ENCODE measurements at regions not wholly inside any gene's neighbourhood (a gene's known extent, or its start where the extent isn't known, plus 50 kb on each side); places are given as distances from the start of the nearest gene placed in this dataset.

DNA sequence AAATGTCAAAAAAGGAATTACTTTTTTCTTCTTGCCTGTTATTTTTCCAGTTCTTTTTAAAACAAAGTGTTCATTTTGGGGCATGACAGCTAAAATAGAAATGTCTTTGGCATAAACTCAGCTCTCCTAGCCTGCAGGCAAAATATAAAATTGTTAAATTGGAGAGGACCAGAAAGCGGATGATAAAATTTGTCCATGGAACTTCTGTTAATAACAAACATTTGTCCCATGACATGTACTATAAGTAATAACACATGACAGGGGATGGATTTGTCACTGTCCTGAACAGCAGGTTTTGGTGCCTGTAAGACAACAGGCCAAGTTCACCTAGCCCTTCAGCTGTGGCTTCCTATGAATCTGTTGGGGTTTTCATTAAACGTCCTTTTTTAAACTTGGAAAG lies 184.0 kb upstream of the TTC29 start:
- no peaks in the 10 kb centered on the region for H3K4me1 ChIP-seq
- TF ChIP-seq, protein P1, sequence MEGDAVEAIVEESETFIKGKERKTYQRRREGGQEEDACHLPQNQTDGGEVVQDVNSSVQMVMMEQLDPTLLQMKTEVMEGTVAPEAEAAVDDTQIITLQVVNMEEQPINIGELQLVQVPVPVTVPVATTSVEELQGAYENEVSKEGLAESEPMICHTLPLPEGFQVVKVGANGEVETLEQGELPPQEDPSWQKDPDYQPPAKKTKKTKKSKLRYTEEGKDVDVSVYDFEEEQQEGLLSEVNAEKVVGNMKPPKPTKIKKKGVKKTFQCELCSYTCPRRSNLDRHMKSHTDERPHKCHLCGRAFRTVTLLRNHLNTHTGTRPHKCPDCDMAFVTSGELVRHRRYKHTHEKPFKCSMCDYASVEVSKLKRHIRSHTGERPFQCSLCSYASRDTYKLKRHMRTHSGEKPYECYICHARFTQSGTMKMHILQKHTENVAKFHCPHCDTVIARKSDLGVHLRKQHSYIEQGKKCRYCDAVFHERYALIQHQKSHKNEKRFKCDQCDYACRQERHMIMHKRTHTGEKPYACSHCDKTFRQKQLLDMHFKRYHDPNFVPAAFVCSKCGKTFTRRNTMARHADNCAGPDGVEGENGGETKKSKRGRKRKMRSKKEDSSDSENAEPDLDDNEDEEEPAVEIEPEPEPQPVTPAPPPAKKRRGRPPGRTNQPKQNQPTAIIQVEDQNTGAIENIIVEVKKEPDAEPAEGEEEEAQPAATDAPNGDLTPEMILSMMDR (IDR thresholded peaks at IDR 0.05) = no peak
- H3K36me3 ChIP-seq = no peaks in the 10 kb centered on the region
- intact Hi-C loops (cut with DNase I) = no loop called here
- no peak for ATAC-seq
- H3K27me3 ChIP-seq = no peaks in the 10 kb centered on the region
- H3K9me3 ChIP-seq = peaks cover 0 to 3% of the 10 kb centered on the region in 2 donors
- no peak overlapping the region for H3K27ac ChIP-seq
- no peak overlapping the region for H3K4me3 ChIP-seq
- DNase-seq = no peak

DNA sequence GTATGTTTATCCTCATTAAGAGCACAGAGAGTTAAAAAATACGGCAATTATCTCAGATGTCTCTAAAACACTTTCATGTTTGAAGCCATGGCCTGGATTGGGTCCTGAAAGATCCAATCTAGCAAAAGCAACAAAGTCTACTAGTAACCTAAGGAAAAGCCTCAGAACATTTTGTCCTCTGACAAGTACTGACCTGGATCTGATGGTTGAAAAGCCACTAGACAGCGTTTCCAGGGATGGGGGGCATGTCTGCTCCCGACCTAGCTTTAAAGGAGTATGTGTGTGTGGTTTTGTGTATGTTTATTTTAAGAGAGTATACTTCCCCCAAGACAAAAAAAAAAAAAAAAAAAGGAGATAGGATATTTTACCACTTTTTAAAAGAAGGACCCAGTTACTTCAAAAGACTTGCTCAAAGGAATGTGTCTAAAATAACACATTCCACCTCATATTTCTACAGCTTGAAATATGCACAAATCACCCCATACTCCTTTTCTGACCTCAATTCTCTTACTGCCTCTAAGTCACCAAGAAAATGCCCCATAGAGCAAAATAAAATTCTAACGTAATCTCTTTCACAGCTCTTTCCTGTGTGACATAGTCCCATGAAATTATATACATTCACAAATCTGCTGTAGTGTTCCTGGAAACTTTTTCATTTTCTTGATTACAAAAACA lies 189.0 kb upstream of the TTC29 start:
- Histone ChIP-seq H3K27ac (peak overlapping the region in 1 of 2 donors; percentile 53), H3K4me1 (no peaks in the 10 kb centered on the region), H3K9me3 (no peaks in the 10 kb centered on the region), H3K27me3 (no peaks in the 10 kb centered on the region), H3K36me3 (no peaks in the 10 kb centered on the region), H3K4me3 (no peak overlapping the region)
- DNase-seq = no peak
- intact Hi-C loops (cut with DNase I) = no loop called here
- TF ChIP-seq, protein P1 (IDR thresholded peaks at IDR 0.05) = no peak
- no peak for ATAC-seq

DNA sequence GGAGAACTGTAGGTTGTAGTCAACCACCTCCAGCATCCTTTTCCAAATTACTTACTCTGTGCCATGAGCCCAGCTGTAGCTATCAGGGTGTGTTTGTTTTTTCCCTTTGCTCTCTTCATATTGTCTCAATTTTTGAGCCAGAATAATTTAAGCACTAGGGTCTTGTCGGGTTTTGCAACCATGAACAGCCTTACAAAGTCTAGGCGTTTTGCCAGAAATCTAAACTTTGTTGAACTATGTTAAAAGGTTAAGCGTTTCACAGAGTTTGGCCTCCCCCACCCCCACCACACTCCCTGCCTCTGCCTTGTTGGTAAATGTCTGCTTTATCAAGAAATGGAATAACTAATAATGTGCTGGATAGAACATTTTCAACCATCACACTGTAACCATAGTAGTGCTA lies 190.6 kb upstream of the TTC29 start:
- H3K4me1 ChIP-seq = no peaks in the 10 kb centered on the region

DNA sequence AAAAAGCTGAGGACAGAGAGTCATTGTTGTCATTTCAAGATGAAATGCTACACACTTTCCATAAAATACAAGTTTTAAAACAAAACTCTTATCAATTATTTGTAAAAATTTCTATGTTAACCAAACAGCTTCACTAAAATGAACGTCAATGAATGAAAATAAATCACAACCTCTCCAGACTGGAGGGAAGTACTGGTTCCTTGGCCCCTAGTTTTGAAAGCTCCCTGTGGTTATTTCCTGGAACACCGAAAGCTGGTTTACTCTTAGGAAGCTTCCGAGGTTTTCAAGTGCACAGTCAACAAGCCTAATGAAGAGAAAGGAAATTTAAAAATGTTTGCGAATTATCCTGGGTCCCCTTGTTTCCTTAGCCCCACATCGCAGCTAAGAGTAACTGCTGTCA lies 191.1 kb upstream of the TTC29 start:
- intact Hi-C loops (cut with DNase I) = no loop called here
- peak; percentile 66 for ATAC-seq
- DNase-seq = peak in 1 of 4 donors; percentile 57

More for the DNA sequence above, 190.6 kb upstream of the TTC29 start:
- intact Hi-C loops (cut with DNase I) = no loop called here
- Histone ChIP-seq H3K27ac (peak overlapping the region; percentile 51 to 64), H3K4me3 (no peak overlapping the region), H3K9me3 (no peaks in the 10 kb centered on the region), H3K27me3 (no peaks in the 10 kb centered on the region), H3K36me3 (no peaks in the 10 kb centered on the region)
- DNase-seq (peak in 2 of 4 donors; percentile 92 to 94), ATAC-seq (peak; percentile 85)
- TF ChIP-seq, protein P1 (IDR thresholded peaks at IDR 0.05) = no peak

DNA sequence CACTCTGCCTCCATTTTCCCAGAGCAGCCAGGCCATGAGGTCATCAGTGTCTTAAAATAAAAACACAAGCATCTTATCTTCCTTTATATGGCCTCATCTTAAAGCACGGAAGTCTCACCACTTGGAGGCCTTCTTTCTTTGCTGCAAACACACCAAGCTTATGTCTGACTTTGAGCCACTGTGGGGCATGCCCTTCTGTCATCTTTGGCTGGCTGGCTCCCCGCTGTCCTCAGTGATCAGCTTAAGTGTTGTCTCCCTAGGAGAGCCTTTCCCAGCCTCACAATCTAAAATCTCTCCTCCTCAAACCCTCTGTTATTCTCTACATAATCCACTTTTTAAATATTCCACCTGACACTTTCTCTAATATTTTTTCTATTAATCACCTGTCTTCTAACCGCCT lies 191.6 kb upstream of the TTC29 start:
- TF ChIP-seq, protein P1 (IDR thresholded peaks at IDR 0.05) = no peak
- DNase-seq = no peak
- peak overlapping the region; percentile 51 to 64 for H3K27ac ChIP-seq
- H3K4me1 ChIP-seq = no peaks in the 10 kb centered on the region
- no peaks in the 10 kb centered on the region for H3K27me3 ChIP-seq
- H3K36me3 ChIP-seq = no peaks in the 10 kb centered on the region
- intact Hi-C loops (cut with DNase I) = no loop called here
- H3K9me3 ChIP-seq = no peaks in the 10 kb centered on the region
- no peak for ATAC-seq
- no peak overlapping the region for H3K4me3 ChIP-seq

More for the DNA sequence above, 191.1 kb upstream of the TTC29 start:
- H3K4me3 ChIP-seq = no peak overlapping the region
- H3K36me3 ChIP-seq = no peaks in the 10 kb centered on the region
- H3K27ac ChIP-seq = peak overlapping the region; percentile 51 to 64
- H3K27me3 ChIP-seq = no peaks in the 10 kb centered on the region
- H3K4me1 ChIP-seq = no peaks in the 10 kb centered on the region
- H3K9me3 ChIP-seq = no peaks in the 10 kb centered on the region
- TF ChIP-seq, protein P1 (IDR thresholded peaks at IDR 0.05) = no peak

Data from left lung (tissue), 4 donors.